HG03139 (cell line): ENCODE measurements at regions not wholly inside any gene's neighbourhood (a gene's known extent, or its start where the extent isn't known, plus 50 kb on each side); places are given as distances from the start of the nearest gene placed in this dataset.

ENCODE experiments used
- ATAC-seq: cut with Tn5 transposase; IDR thresholded peaks from one replicate; pipeline ENCODE4 v1.9.1; 2021; ENCODE audit not compliant: unreplicated experiment

DNA sequence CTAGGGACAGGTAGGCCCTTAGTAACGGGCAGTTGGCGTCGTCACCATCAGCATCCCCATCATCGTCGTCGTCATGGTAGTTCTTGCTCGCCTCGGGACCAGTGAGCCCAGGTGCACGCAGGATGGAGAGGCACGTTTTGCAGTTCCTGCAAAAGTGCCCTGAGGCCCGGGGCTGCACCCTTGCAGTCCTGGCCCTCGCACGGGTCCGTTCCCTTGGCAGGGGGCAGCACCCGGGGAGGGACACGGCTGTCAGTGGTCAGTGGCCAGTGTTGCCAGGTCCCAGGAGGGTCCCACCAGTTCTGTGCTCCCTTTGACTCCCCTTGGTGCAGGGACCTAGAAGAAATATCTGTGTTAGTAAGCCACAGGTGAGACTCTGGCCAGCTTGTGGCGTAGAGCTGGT, 243.9 kb upstream of the CIBAR2 start:
- no peak for ATAC-seq

DNA sequence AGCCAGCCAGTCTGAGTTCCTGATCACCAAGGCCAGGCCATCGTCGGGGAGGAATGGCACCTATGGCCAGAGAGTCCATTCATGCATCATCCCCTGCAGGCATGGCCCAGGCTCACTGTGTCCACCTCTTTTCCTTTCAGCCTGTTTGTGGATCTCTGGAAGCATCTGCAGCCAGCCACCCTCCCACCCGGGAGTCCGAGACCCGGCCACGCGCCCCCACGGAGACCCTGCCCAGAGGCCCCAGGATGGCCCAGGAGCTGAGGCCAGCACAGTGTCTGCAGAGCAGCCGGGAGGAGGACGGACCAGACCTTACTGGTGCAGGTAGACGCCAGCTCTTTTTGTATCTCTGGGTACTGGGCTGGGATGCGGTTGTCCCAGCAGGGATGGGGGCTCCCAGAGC, 245.1 kb upstream of the CIBAR2 start:
- no peak for ATAC-seq

DNA sequence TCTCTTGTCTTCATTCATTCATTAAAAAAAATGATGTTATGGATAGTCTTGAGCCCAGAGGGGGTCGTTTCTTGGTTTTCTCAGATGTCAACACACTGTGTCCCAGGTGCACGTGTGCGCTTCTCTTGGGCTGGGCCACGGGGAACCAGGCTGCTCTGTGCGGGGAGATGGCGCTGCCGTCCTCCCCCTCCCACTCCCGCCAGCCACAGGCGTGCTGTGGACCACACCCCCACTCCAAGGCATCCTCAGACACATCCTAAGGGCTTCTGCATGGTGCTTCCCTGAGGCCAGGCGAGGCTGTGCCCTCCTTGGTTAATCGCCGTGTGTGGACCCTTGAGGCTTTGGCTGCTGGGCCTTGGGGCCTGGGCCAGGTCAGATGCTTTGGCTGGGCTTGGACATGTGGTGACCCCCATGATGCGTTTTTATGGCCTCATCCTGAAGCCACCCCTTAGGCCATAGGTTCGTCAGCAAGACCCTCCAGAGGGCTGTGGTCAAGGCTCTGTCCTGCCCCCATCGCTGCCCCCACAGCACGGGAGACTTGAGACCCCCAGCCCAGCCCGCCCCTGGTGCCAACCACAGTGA, 245.7 kb upstream of the CIBAR2 start:
- no peak for ATAC-seq

DNA sequence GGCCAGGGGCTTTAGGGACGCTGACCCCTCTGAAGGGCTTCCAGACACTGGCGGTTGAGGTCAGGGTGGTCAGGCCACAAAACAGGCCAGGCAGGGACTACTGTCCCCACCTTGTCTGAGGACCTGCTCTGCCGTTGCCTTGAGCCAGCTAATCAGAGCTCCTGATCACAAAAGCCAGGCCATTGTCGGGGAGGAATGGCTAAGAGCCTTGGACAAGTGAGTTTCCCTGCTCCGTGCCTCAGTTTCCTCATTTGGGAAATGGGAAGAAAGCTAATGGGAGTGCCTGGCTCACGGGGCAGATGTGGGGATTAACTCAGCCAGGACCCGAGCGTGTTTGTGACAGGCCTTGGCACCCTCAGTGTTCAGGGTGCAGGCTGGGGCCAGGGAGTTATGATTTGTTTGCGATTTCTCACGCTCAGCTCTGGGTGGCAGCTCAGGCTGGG, 246.5 kb upstream of the CIBAR2 start:
- no peak for ATAC-seq

DNA sequence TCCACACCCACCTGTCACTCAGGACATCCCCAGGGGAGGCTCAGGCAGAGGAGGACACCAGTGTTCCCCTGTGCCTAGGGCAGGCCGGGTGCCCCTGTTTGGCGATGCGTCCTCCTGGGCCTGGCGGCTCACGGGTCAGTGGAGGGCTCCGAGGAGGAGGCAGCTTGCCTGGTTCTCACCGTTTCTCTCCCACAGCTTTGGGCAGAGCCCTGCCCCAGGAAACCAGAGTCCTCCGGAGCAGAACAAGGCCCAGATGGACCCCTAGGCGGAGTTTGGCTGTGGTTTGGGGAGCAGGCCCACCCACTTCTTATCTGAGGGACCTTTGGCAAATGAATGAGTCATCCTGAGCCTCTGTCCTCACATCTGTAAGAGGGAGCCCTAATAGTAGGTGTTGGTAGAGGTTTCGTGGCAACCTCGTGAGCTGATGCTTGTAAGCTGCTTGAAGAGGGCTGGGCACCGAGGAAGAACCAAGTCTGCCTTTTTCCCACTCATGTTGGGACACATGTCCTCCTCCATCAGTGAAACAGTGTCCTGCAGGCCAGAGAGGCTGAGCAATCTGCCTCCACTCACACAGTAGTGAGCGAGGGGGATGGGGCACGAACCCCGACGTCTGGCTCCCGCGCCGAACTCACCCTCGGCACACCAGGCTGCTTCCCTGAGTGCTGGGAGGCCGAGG, 247.0 kb upstream of the CIBAR2 start:
- ATAC-seq = no peak

DNA sequence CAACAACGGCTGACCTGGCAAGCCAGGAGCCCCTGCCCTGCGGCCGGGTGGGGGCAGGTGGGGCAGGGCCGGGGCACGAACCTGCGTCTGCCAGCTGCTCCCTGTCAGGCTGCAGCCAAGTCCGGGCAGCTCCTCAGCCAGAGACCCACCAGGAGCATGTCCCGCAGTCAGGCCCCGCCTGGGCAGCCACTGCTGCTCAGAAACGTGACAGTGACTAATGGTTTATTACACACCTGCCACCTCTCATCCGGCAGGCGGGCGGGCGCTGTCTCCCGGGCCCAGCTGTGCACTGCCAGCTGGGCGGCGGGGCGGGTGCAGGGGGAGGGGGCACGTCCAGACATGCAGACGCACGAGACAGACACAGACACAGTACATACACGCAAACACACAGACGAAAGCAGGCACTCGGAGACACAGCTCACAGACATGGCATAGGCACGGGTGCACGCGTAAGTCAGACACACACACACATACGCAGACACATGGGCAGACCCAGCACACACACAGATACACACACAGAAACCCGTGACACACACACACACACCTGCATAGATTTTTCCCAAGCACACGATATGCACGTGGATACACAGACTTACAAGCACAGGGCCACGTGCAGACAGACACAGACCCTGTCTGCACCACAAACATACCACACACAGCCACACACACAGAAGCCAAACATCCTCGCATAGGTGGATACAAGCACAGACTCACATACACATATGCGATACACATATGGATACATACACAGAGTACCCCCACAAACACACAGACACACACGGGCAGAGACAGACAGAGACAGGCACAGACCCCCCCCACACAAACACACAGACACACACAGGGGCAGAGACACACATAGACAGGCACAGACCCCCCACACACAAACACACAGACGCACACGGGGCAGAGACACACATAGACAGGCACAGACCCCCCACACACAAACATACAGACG, 248.3 kb upstream of the CIBAR2 start:
- ATAC-seq = no peak

DNA sequence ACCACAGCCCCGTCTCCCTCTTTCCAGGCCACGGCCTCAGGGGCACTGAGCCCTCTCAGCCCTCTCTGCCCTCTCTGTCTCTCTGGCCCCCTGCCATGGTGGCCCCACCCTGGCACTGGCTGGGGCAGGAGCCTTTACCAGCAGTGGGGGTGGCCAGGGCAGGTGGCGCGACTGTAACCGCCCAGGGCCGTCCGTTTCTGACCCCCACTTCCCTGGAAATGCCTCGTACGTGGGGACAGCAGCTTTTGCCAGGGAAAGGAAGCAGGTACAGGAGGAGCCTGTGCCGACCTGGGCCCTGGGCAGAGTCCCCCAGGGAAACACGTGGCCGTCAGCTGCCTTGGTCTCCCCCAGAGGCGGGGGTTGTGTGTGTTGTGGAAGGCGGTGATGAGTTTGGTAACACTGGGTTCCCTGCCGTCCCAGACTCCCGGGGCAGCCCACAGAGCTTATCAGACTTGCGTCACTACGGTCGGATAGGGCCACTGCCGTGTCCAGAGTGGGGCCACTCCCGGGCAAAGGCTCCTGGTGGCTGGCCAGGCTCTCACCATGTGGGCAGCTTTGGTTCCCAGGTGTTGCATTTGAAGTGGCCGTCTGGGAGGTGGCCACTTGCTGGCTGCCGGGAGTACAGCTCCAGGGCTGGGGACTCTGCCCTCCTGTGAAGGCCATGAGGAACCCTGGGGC, 249.3 kb upstream of the CIBAR2 start:
- ATAC-seq = no peak

DNA sequence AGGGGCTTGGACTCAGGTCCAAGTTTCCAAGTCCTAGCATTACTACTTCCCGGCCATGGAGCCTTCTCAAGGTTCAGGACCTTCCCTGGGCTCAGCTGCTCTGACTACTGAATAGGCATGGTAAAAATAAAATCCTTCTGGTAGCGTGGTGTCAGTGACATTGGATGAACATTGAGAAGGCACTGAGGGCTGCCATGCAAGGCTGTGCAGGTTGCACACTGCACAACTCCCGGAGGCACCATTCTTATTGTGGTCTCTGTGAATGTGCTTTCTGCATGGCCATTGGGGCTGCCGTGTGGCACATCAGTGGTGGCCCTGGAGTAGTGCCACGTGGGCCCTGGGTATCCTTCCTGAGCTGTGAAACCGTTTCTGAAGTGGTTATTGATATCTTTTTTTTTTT, 250.2 kb upstream of the CIBAR2 start:
- no peak for ATAC-seq

DNA sequence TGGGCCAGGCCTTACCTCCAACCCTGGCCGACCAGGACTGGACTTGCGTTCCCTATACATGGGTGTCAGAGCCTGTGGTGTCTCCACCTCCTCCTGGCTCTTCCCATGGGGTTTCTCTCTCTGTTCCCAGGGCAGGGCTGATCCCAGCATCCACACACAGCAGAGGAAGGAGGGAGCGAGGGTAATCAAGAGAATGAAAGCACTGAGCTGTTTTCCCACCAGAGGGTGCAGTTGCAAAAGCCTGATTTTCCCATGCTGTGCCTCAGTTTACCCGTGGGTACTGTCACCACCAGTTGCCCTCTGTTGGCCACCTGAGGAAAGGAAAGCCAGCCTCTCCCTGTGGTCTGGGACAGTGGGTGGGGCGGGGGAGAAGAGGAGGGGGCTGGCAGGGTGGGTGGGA, 249.7 kb upstream of the GSE1 start:
- no peak for ATAC-seq

DNA sequence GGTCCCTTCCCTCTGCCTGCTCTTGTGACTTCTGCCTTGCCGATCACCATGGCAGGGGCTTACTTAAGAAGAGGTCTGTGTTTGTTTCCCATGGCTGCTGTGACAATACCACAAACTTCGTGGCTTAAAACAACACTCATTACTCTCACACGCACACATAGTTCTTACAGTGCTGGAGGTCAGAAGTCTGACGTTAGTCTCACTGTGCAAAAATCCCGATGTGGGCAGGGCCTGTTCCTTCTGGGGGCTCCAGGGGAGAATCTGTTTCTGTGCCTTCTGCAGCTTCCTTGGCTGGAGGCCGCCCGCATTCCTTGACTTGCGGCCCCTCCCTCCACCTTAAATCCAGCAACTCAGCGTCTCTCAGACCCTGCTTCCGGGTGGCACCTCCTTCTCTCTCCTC, 249.2 kb upstream of the GSE1 start:
- no peak for ATAC-seq

DNA sequence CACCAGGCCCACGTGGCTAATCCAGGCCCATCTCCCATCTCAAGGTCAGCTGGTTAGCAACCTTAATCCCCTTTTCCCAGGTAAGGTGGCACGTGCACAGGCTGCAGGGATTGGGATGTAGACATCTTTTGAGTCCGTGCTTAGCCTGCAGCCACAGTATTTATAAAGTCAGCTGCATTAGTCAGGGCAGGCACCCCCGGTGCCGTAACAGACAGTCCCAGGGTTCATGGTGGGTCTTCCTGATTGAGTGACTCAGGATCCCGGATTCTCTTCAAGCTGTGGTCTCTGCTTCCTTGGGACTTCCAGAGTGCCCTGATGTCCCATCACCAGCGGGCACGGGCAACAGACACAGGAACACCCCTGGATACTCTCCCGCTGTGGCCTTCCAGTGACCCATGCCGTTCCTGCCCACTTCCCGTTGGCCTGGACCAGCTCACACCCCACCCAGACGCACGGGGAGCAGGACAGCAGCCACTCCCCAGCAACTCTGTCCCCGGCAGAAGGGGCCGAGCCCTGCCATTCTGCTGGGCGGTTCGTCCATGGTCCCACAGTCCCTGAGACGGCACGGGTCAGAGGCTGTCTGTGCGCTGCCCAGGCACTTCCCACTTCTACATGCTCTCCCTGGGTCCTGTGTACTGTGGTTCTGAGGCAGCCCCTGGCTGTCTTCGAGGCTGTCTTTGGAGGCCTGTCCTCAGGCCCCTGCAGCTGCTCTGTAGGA, 248.6 kb upstream of the GSE1 start:
- ATAC-seq = no peak

DNA sequence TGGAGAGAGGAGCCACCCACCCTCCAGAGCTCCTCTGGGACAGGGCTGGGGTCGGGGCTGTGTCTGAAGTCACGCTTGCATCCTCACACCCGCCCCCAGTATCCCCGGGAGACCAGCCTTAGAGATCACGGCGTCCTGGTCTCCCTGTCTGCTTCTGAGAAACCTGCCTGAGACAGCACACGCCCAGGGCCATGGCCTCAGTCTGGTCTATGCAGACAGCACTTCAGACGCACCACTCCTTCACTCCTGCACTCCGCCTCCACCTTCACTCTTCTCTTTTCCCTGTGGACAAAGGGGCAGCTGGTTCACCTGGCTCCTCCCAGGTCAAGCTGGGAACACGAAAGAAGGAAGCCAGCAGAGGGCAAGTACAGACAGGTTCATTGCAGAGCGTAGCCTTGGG, 248.0 kb upstream of the GSE1 start:
- ATAC-seq = no peak

DNA sequence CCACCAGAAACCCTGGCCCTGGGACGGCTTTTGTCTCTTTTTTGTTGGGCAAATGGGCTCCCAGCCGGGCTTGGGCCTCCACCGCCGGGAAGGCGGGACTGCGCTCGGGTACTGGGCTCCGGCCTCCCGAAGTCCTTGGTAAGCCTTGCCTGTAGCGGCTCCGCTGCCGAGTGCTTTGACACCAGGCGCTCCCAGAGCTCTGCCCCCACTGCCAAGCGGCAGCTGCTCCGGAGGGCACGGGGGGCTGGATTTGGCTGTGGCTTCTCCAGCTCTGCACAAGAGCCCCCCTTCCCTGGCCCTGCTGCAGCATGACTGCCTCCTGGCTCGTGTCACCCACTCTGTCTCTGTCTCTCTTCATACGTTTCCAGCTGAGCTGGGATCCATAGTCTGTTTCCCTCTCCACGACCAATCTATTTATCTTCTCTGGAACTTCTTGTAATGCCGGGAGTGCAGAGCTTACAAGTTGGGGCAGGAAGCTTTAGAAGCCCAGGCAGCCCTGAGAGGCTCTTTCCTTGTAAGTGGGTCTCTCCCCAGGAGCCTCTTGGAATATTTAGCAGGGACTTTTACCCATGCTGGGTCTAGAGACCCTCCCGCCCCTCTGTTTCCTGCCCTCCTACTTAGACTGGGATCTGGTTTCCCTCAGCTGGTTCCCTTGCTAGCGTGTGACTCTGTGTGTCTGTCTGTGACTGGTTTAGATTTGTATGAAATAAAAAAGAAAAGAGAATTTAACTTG, 246.9 kb upstream of the GSE1 start:
- no peak for ATAC-seq

DNA sequence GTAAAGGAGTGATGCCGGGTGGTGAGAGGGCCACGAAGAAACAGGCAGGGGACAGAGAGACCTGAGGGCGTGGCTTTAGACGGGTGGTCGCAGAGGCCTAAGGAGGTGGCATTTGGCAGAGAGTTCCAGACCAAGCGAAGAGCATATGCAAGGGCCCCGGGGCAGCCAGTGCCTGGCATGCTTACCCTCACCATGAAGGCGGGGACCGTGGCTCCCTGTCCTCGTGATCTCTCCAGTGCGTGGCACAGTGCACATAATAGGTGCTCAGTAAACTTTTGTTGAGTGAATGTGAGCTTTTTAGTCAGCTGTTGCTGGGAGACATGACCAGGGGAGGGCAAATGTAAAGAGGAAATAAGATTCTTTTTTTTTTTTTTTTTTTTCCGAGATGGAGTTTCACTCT, 245.6 kb upstream of the GSE1 start:
- ATAC-seq = no peak

DNA sequence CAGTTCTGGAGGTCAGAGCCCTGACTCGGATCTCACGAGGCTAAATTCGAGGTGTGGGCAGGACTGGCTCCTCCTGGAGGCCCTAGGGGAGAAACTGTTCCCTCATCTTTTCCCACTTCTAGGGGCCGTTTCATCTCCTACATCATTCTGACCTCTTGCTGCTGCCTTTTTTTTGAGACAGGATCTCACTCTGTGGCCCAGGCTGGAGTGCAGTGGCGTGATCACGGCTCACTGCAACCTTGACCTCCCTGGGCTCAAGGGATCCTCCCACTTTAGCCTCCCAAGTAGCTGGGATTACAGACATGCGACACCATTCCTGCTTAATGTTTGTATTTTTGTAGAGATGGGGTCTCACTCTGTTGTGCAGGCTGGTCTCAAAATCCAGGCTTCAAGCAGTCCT, 244.1 kb upstream of the GSE1 start:
- no peak for ATAC-seq

DNA sequence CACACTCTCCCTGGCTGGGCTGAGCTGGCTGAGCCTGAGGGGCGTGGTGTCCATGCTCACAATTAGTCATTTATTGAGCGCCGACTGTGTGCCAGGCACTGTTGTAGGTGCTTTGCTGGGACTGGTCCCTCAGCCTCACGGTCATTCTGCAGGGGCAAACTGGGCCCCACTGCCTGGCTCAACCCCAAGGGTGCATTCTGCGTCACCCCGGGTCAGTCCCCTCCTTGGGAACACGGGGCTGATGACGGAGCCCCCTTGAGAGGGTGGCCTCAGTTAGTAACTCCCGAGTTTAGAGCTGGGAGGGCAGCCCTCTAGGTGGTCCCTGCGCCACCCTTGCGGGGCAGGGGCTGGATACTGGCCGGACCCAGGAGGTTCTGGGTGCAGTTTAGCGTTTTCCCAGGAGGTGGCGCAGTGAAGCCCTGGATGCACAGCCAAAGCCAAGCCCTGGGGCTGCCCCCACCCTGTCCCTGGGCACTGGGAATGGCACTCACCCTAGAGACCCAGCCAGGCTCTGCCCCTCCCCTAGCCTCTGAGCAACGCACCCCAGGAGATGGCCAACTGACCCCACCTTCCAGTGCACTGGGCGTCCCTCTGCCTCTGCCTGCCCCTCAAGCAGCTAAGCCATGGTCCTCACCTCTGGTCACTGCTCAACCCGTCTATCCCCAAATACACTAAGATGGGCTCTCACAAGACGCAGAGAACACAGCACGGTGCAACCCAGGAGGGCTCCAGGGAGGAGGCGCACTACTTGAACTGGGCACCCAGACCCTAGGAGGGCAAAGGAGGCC, 243.2 kb upstream of the GSE1 start:
- no peak for ATAC-seq

DNA sequence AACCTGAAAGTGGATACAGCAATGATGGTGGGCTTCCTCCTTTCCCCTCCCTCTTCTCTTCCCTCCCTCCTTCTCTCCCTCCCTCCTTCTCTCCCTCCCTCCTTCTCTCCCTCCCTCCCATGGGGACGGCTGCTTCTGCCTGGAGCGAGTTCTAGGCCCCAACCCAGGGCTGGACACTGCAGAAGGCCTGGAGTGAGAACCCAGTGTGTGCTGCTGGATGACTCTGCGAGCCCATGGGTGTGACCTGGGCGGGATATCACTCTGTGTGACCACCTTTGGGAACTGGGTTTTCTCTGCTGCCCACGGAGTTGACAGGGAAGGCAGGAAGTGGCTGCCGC, 242.6 kb upstream of the GSE1 start:
- no peak for ATAC-seq

DNA sequence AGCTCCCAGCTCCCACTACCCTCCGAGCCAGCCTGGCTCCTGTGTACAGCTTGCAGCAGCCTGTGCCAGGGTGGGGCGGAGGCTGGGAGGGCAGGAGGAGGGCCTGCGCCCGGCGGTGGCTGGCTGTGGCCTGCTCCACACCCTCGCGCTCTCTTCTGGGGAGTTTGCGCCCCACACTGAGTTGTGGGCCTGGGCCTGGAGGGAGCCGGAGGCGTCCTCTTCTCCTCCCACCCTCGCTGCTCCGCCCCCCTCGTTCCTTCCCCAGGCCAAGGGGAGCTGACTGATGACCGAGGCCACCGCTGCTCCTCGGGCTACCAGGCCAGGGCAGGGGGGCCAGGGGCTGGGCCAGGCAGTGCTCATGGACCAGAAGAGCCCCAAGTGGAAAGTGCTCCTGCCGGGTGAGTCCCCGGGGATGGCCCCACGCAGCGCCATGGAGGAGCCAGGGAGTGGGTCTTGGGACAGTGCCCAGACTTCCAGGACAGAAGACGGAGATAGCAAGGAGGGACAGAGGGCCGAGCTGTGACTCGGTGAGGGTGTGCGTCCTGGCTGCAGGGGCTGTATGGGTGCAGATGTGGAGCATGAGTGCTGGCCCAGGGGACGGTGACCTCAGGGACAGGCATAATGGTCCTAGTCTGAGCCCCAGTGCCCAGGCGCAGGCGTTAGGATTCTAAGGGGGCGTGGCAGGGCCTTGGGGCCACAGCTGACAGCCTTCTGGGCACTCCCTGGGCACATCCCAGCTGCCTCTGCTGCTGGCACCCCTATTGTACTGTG, 242.1 kb upstream of the GSE1 start:
- no peak for ATAC-seq

DNA sequence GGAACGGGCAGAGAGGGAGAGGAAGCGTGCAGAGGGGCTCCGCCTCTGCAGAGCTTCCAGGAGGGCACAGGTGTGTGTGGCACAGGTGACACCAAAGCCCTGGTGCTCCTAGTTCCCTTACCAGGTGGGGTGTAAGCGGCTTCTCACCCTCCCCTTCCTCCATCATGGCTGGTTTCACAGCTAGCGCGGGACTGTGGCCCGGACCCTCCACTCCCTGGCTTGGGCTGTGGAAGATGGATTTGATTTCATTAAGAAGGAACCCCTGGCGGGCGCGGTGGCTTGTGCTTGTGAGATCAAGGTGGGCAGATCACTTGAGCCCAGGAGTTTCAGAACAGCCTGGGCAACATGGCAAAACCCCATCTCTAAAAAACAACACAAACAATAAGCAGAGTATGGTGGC, 241.2 kb upstream of the GSE1 start:
- no peak for ATAC-seq
